ENCODE measurements at regions not wholly inside any gene's neighbourhood (a gene's known extent, or its start where the extent isn't known, plus 50 kb on each side); places are given as distances from the start of the nearest gene placed in this dataset.

GRCh38 chr1:219824338-219824737 is 104.0 kb downstream of the SLC30A10 start:
- Histone ChIP-seq H3K9me3 (no peaks in the 10 kb centered on the region), H3K27me3 (ENCODE audit: low read depth) (no peaks in the 10 kb centered on the region), H3K4me1 (no peaks in the 10 kb centered on the region), H3K36me3 (no peaks in the 10 kb centered on the region), H3K27ac (no peak overlapping the region), H3K4me3 (no peak overlapping the region)
- ATAC-seq (no peak), DNase-seq (no peak)
- TF ChIP-seq CTCF (IDR thresholded peaks at IDR 0.05), result no peak
- intact Hi-C loops (cut with DNase I), result no loop called here

- Histone ChIP-seq H3K27me3 (ENCODE audit: low read depth) (no peaks in the 10 kb centered on the region), H3K4me3 (no peak overlapping the region), H3K27ac (no peak overlapping the region), H3K36me3 (no peaks in the 10 kb centered on the region), H3K9me3 (no peaks in the 10 kb centered on the region), H3K4me1 (no peaks in the 10 kb centered on the region)
- no peak for ATAC-seq
- TF ChIP-seq CTCF (IDR thresholded peaks at IDR 0.05), result no peak
- intact Hi-C loops (cut with DNase I), result no loop called here
- DNase-seq, result no peak
Observed at GRCh38 chr1:219820551-219820950, 107.8 kb downstream of the SLC30A10 start.

- H3K4me3 ChIP-seq, result no peak overlapping the region
- H3K27me3 ChIP-seq (ENCODE audit: low read depth), result no peaks in the 10 kb centered on the region
- no peak for TF ChIP-seq CTCF (IDR thresholded peaks at IDR 0.05)
- no peak overlapping the region for H3K27ac ChIP-seq
- H3K9me3 ChIP-seq, result no peaks in the 10 kb centered on the region
- H3K36me3 ChIP-seq, result no peaks in the 10 kb centered on the region
- ATAC-seq (no peak), DNase-seq (no peak)
- H3K4me1 ChIP-seq, result peaks cover 6% of the 10 kb centered on the region
- intact Hi-C loops (cut with DNase I), result no loop called here
Observed at GRCh38 chr1:219817914-219818313, 110.4 kb downstream of the SLC30A10 start.

GRCh38 chr1:219813294-219813693 is 115.1 kb downstream of the SLC30A10 start:
- no peak overlapping the region for H3K27ac ChIP-seq
- no peaks in the 10 kb centered on the region for H3K27me3 ChIP-seq (ENCODE audit: low read depth)
- ATAC-seq (no peak), DNase-seq (no peak)
- H3K4me3 ChIP-seq, result no peak overlapping the region
- peaks cover 8% of the 10 kb centered on the region for H3K4me1 ChIP-seq
- TF ChIP-seq CTCF (IDR thresholded peaks at IDR 0.05), result no peak
- H3K36me3 ChIP-seq, result no peaks in the 10 kb centered on the region
- intact Hi-C loops (cut with DNase I), result no loop called here
- no peaks in the 10 kb centered on the region for H3K9me3 ChIP-seq

- no peaks in the 10 kb centered on the region for H3K36me3 ChIP-seq
- no peak overlapping the region for H3K4me3 ChIP-seq
- ATAC-seq (peak; percentile 59 to 62), DNase-seq (no peak)
- no peak overlapping the region for H3K27ac ChIP-seq
- no peaks in the 10 kb centered on the region for H3K9me3 ChIP-seq
- peak; percentile 70 for TF ChIP-seq CTCF (IDR thresholded peaks at IDR 0.05)
- intact Hi-C loops (cut with DNase I), result no loop called here
- no peaks in the 10 kb centered on the region for H3K27me3 ChIP-seq (ENCODE audit: low read depth)
- H3K4me1 ChIP-seq, result peaks cover 8% of the 10 kb centered on the region
Observed at GRCh38 chr1:219812491-219813203, 115.7 kb downstream of the SLC30A10 start.
